ENCODE measurements at regions not wholly inside any gene's neighbourhood (a gene's known extent, or its start where the extent isn't known, plus 50 kb on each side); places are given as distances from the start of the nearest gene placed in this dataset.

- DNase-seq (ENCODE audit: low spot score): no peak
Measured at GRCh38 chr10:29962166-29962850, 97.1 kb downstream of the JCAD start.

- DNase-seq (ENCODE audit: low spot score): no peak
Measured at GRCh38 chr10:29961351-29961750, 98.0 kb downstream of the JCAD start.

- no peak for DNase-seq (ENCODE audit: low spot score)
Measured at GRCh38 chr10:29960261-29960660, 99.1 kb downstream of the JCAD start.

GRCh38 chr10:29959586-29959985, 99.8 kb downstream of the JCAD start:
- DNase-seq (ENCODE audit: low spot score): no peak

- no peak for DNase-seq (ENCODE audit: low spot score)
Measured at GRCh38 chr10:29958440-29958839, 100.9 kb downstream of the JCAD start.

GRCh38 chr10:29957907-29958331, 101.5 kb downstream of the JCAD start:
- DNase-seq (ENCODE audit: low spot score): no peak

- no peak for DNase-seq (ENCODE audit: low spot score)
Measured at GRCh38 chr10:29957236-29957635, 102.2 kb downstream of the JCAD start.

GRCh38 chr10:29956335-29956924, 103.0 kb downstream of the JCAD start:
- DNase-seq (ENCODE audit: low spot score): no peak

GRCh38 chr10:29955329-29955935, 104.0 kb downstream of the JCAD start:
- DNase-seq (ENCODE audit: low spot score): no peak

- DNase-seq (ENCODE audit: low spot score): no peak
Measured at GRCh38 chr10:29951441-29951931, 107.9 kb downstream of the JCAD start.

GRCh38 chr10:29950391-29950790, 109.0 kb downstream of the JCAD start:
- DNase-seq (ENCODE audit: low spot score): no peak

- no peak for DNase-seq (ENCODE audit: low spot score)
Measured at GRCh38 chr10:29949411-29950011, 109.9 kb downstream of the JCAD start.

GRCh38 chr10:29948881-29949355, 110.5 kb downstream of the JCAD start:
- no peak for DNase-seq (ENCODE audit: low spot score)

GRCh38 chr10:29947701-29948060, 111.7 kb downstream of the JCAD start:
- DNase-seq (ENCODE audit: low spot score): no peak

- no peak for DNase-seq (ENCODE audit: low spot score)
Measured at GRCh38 chr10:29946953-29947700, 112.3 kb downstream of the JCAD start.

- no peak for DNase-seq (ENCODE audit: low spot score)
Measured at GRCh38 chr10:29946614-29946952, 112.8 kb downstream of the JCAD start.

GRCh38 chr10:29941476-29941875, 117.9 kb downstream of the JCAD start:
- no peak for DNase-seq (ENCODE audit: low spot score)

GRCh38 chr10:29932991-29933390, 126.4 kb downstream of the JCAD start:
- DNase-seq (ENCODE audit: low spot score): no peak

GRCh38 chr10:29931833-29932232, 127.6 kb downstream of the JCAD start:
- DNase-seq (ENCODE audit: low spot score): no peak

- no peak for DNase-seq (ENCODE audit: low spot score)
Measured at GRCh38 chr10:29929006-29929405, 130.4 kb downstream of the JCAD start.

- DNase-seq (ENCODE audit: low spot score): no peak
Measured at GRCh38 chr10:29926693-29927048, 132.7 kb downstream of the JCAD start.
